ENCODE measurements at regions not wholly inside any gene's neighbourhood (a gene's known extent, or its start where the extent isn't known, plus 50 kb on each side); places are given as distances from the start of the nearest gene placed in this dataset.
"Not testable (repeated sequence)": the region's sequence is repeated elsewhere in the genome, so short reads cannot be mapped to it uniquely, and the experiment has no call there.

- not testable (repeated sequence) for DNase-seq
Observed at GRCh38 chr2:111514138-111514537, 369.9 kb downstream of the ANAPC1 start.

GRCh38 chr2:111517050-111517720 lies 366.8 kb downstream of the ANAPC1 start:
- DNase-seq: not testable (repeated sequence)

GRCh38 chr2:111517721-111518053 lies 366.3 kb downstream of the ANAPC1 start:
- DNase-seq: not testable (repeated sequence)

- no peak for DNase-seq
Observed at GRCh38 chr2:111519071-111519470, 364.9 kb downstream of the ANAPC1 start.

- no peak for DNase-seq
Observed at GRCh38 chr2:111522231-111522768, 361.7 kb downstream of the ANAPC1 start.

- no peak for DNase-seq
Observed at GRCh38 chr2:111523009-111523408, 361.0 kb downstream of the ANAPC1 start.

GRCh38 chr2:111525026-111525425 lies 359.0 kb downstream of the ANAPC1 start:
- not testable (repeated sequence) for DNase-seq

GRCh38 chr2:111526041-111526639 lies 357.9 kb downstream of the ANAPC1 start:
- not testable (repeated sequence) for DNase-seq

GRCh38 chr2:111527707-111528400 lies 356.1 kb downstream of the ANAPC1 start:
- not testable (repeated sequence) for DNase-seq

GRCh38 chr2:111529022-111529421 lies 355.0 kb downstream of the ANAPC1 start:
- not testable (repeated sequence) for DNase-seq

- not testable (repeated sequence) for DNase-seq
Observed at GRCh38 chr2:111530239-111530965, 353.6 kb downstream of the ANAPC1 start.

GRCh38 chr2:111532682-111533556 lies 351.1 kb downstream of the ANAPC1 start:
- not testable (repeated sequence) for DNase-seq

- not testable (repeated sequence) for DNase-seq
Observed at GRCh38 chr2:111533557-111534247, 350.3 kb downstream of the ANAPC1 start.

- peak; percentile 40 for DNase-seq
Observed at GRCh38 chr2:111534910-111535352, 349.1 kb downstream of the ANAPC1 start.

- DNase-seq: no peak
Observed at GRCh38 chr2:111535404-111535803, 348.6 kb downstream of the ANAPC1 start.

GRCh38 chr2:111537078-111537655 lies 346.8 kb downstream of the ANAPC1 start:
- DNase-seq: no peak

- DNase-seq: not testable (repeated sequence)
Observed at GRCh38 chr2:111539991-111540390, 344.0 kb downstream of the ANAPC1 start.

GRCh38 chr2:111542120-111542774 lies 341.7 kb downstream of the ANAPC1 start:
- DNase-seq: not testable (repeated sequence)

- DNase-seq: not testable (repeated sequence)
Observed at GRCh38 chr2:111544006-111544405, 340.0 kb downstream of the ANAPC1 start.

GRCh38 chr2:111545723-111546431 lies 338.1 kb downstream of the ANAPC1 start:
- DNase-seq: not testable (repeated sequence)
